Stimulated activated CD4-positive, alpha-beta T cell treated with anti-CD3 and anti-CD28 coated beads, Interleukin-12 subunit alpha, Interleukin-12 subunit beta, amount 100 ng/mL, for 48 hours (primary cell): ENCODE measurements at regions not wholly inside any gene's neighbourhood (a gene's known extent, or its start where the extent isn't known, plus 50 kb on each side); places are given as distances from the start of the nearest gene placed in this dataset.

ENCODE experiments used
- DNase-seq, 3 donors: peaks; one replicate each; pipeline ENCODE4 v3.0.0-alpha.2; 2020; ENCODE audit warnings: low read depth in 2 of 3, low spot score in 1 of 3

DNA sequence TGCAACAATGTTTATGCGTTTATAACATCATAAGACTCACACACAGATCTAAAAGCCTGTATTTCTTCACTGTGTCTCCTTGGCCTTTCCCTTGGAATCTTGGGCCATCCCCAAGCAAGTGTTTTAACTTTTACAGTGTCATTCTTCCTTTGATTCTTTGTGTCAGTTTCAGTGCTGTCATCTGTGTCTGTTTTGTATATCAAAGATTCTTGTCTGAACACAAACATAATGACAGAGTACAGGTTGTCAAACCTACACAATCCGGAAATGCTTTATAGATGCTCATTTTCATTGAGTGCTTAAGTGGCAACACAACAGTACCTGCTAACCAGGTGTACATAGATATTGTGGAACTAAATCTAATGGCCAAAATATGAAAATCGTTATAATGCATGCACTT, 1500.0 kb downstream of the TECRL start:
- DNase-seq = no peak

DNA sequence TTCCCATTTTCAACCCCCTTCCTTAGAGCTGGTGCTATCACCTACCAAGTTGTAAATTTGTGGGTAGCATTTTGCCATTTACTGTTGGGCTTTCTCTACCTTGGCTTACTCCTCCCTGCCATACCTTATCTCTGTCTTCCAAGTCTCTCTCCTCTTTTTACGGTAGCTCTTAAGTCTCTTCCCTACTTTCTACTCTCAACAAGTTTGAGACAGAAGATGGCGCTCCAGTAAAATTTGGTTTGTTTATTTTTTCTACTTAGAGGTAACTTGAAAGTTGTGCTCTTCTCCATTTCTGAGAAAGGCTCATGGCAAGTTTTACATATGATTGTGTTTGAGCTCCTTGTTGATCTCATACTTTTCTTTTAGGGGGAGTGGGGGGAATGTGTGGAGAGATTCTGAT, 1508.1 kb downstream of the TECRL start:
- DNase-seq = no peak

- no peak for DNase-seq
These were observed 1509.4 kb downstream of the TECRL start for GRCh38 chr4:62899646-62900364.

GRCh38 chr4:62898115-62898514, 1511.1 kb downstream of the TECRL start:
- DNase-seq = no peak

- no peak for DNase-seq
These were observed 1512.5 kb downstream of the TECRL start for GRCh38 chr4:62896721-62897120.

DNA sequence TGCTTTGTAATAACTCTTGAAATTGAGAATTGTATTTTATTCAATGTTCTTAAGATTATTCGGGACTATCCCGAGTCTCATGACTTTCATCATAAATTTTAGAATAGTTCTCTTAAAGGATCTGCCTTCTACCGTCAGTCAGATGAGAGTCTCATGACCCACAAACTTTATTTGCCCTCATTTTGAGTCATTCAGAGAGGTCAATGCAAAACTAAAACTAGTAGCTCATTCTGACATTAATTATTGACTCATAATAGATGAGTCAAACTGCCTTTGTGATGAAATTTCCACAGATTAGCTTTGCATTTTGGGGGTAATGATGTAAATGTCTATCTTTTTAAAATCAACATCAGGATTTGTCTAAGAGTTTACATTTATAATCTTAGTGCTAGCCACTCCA, 1527.3 kb downstream of the TECRL start:
- no peak for DNase-seq

- no peak for DNase-seq
These were observed 1528.0 kb downstream of the TECRL start for GRCh38 chr4:62881210-62881609.

DNA sequence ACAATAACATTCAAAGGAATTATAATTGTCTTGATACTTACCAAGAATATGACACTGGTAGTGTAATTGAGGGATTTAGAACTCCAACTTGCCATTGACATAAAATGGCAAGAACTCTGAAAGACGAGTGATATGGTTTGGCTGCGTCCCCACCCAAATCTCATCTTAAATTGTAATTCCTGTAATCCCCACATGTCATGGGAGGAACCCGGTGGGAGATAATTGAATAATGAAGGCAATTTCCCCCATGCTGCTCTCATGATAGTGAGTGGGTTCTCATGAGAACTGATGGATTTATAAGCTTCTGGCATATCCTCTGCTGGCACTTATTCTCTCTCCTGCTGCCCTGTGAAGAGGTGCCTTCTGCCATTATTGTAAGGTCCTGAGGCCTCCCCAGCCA, 1536.4 kb downstream of the TECRL start:
- DNase-seq = no peak

DNA sequence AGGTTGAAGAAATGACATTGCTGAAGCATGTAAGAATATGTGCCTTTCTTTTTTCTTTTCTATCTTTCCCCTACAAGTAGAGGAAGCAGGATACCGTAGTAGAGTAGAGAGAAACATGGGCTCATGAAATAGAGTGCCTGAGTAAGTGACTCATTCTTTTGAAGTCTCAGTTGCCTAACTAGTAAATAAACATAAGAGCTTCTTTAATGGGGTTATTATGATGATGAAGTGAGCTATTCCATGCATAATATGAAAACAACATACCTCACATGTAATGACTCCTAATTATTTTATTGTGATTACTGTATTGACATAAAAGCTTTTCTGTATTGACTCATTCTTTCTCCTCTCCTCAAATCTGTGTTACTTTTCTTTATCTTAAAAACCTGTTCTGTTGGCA, 1538.2 kb downstream of the TECRL start:
- DNase-seq = no peak

DNA sequence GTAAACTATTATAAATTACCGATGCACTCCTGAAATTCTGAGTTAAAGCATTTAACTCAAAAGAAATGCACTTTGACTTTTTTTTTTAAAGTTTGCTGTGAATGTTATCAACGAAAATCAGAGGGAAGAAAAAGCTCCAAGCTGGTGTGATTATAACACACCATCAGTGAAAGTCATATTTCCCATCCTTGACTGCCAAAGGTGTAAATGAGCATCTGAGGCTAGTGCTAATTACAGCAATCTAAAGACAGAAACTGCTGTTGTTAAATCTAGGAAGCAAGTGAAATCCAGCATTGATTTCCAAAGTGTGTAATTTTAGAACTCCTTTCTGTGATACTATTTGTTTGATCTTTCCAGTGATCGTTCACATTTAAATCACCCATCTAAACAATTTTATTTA, 1538.8 kb downstream of the TECRL start:
- no peak for DNase-seq

DNA sequence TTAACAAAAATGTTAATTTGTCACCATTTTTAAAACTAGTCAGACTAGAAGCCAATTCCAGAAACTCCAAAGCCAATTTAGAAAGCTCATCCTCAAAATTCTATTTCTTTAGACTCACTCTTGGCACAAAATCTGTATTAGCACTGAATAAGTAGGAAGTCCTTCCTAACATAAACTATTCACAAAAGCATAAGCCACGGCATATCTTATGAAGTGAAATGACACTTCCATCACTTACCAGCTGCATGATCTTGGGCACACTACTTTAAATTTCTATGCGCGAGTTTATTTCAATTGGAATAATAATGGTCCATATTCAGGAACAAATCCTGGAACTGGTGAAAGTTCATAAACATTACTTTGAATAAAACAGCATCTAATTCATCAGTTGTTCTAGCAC, 1544.0 kb downstream of the TECRL start:
- no peak for DNase-seq

DNA sequence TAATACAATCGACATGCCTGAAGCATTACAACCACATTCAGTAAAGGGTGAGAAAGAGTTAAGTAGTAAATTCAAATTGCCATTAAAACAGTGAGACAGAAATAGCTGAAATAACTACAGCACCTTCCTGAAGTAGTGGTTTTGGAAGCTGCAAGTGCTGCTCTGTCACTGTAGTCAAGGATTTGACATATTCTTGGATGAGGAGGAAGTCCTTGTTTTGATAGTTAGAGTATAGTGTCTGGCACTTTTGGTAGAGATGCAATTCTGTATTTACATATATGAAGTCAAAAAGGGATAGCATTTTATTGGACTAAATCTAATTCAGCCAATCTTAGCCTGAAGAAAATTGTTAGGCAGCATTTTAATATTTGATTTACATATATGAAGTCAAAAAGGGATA, 1559.6 kb downstream of the TECRL start:
- no peak for DNase-seq

- no peak for DNase-seq
These were observed 1573.6 kb downstream of the TECRL start for GRCh38 chr4:62835631-62836030.

- DNase-seq = no peak
These were observed 1586.9 kb downstream of the TECRL start for GRCh38 chr4:62822306-62822705.

- no peak for DNase-seq
These were observed 1592.7 kb downstream of the TECRL start for GRCh38 chr4:62816566-62816965.

DNA sequence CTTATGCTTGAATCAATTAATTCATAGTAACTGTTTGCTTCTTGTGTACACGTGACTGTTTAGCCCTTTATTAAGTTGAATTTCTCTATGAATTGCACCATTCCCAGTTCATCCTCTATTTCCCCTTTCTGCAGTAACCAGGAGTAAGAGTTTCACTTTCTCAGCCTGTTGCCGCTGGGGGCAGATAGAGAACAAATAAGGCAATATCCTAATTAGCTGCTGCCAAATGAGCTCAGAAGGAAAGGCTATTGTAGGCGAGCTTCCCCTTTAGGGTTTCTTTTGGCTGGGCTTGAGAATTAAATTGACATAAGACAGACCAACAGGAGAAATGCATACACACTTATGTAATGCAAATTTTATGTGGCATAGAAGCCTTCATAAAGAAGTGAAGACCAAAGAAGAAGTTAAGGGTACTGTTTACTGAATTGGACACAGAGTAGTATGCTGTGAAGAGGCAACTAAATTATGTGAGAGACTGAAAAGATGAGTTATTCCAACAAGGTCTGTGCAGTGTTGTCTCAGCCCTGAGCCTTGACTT, 1594.7 kb downstream of the TECRL start:
- DNase-seq = no peak

- DNase-seq = no peak
These were observed 1602.4 kb downstream of the TECRL start for GRCh38 chr4:62806816-62807215.

DNA sequence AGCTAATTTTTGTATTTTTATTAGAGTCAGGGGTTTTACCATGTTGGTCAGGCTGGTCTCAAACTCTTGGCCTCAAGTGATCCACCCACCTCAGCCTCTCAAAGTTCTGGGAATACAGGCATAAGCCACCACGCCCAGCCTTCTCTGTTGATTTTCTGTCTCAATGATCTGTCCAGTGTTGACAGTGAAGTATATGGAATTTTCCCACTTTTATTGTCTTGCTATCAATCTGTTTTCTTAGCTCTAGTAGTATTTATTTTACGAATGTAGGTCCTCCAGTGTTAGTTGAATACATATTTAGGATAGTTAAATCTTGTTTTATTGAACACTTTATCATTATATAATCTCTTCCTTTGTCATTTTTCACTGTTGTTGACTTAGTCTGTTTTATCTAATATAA, 1603.9 kb downstream of the ADGRL3 start:
- no peak for DNase-seq

- DNase-seq = no peak
These were observed 1597.1 kb downstream of the ADGRL3 start for GRCh38 chr4:62797221-62797620.

DNA sequence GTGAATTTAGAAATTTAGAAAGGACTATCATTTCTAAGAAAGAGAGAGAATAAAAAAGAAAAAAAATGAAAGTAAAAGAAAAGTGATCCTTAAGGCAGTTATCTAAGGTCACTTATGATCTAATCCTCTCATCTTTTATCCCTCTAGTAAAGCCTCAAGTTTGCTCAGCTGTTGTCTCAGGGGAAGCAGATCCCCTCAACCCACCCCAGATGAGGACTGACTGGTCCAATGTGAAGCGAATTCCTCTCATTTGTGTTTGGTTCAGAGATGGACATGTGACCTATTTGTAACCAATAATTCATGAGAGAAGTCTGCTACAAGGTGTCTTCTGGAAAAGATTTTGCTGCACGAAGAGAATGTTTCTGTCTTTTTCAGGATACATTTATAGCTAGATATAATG, 1591.3 kb downstream of the ADGRL3 start:
- DNase-seq = no peak

DNA sequence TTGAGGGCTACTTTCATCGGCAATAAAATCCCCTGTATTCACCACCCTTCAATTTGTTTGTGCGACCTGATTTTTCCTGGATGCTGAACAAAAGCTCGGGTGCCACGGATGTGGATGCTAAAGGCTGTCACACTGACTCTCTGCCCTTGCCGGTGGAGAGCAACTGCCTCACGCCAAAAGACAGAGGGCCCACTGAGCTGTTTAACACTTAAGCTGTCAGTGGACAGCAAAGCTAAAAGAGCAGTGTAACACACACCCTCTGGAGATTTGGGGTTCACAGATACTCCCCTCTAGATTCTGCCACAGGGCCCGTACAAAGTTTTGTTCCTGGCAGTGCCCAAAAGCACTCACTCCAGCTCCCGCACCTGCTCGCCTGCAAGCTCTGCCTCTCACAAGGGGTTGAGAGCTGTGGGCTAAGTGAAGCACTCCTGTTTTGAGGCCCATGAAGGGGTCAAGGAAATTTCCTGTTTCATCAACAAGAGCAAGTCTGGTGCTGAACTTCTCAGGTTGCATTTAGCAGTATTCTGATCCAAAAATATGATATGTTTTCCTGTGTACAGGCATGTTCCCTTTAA, 1571.9 kb downstream of the ADGRL3 start:
- DNase-seq = no peak

GRCh38 chr4:62740296-62740695, 1540.2 kb downstream of the ADGRL3 start:
- DNase-seq = no peak

DNA sequence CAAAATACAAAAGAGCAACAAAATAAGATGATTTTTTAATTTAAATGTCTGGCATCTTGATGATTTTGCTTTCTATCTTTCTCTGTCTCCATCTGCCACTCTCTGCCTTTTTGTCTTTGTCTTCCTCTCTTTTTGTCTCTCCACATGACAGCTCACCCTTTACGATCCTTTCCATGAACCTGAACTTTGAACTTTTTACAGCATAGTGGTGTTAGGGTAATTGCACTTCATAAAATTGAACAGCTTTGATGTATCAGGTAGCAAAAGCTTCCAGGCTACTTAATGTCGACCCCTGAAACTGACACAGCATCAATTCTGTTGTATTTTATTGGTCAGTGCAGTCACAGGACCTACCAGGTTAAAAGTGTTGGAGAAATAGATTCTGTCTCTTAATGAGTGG, 1517.0 kb downstream of the ADGRL3 start:
- DNase-seq = no peak
